Fibroblast of the aortic adventitia (primary cell): ENCODE measurements at regions not wholly inside any gene's neighbourhood (a gene's known extent, or its start where the extent isn't known, plus 50 kb on each side); places are given as distances from the start of the nearest gene placed in this dataset.
"Not testable (repeated sequence)": the region's sequence is repeated elsewhere in the genome, so short reads cannot be mapped to it uniquely, and the experiment has no call there.

ENCODE experiments used
- DNase-seq: peaks from one replicate; pipeline ENCODE4 v3.0.0-alpha.2; 2010; ENCODE audit warnings: low read depth
- H3K4me3 ChIP-seq: 2 replicates; pipeline ENCODE4 v1.5.1; 2011; ENCODE audit warnings: low read depth, mild to moderate bottlenecking, control low read depth, low read length, moderate library complexity
- CTCF ChIP-seq: IDR thresholded peaks from 2 replicates; pipeline ENCODE4 v1.5.1; 2011; ENCODE audit warnings: mild to moderate bottlenecking, low read length, control low read depth, inconsistent platforms; ENCODE audit not compliant: insufficient read depth

DNA sequence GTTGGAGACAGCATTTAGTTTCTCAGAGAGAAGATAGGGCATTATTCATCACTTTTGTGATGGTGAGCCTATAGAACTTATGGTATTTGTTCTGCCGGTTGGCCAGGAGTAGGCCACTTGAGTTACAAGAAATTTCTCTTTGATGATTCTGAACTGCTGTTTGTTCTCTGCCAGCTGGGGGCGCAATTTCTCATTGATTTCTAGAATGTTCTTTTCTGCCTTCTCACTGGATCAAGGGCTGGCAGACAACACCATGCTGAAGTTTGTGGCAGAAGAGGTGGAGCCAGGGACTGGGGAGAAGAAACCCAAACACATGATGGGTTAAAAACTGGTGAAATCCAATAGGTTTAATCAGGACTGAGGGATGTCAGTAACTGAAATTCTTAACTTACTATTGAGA, 360.6 kb downstream of the FAM72C start:
- TF ChIP-seq CTCF: no peak
- DNase-seq: peak; percentile 6
- H3K4me3 ChIP-seq: no peak overlapping the region

- no peak for TF ChIP-seq CTCF
Measured at GRCh38 chr1:143610196-143610595, 361.6 kb downstream of the FAM72C start.

GRCh38 chr1:143604887-143605286, 366.9 kb downstream of the FAM72C start:
- no peak for TF ChIP-seq CTCF
- H3K4me3 ChIP-seq: no peak overlapping the region
- no peak for DNase-seq

More at GRCh38 chr1:143610196-143610595, 361.6 kb downstream of the FAM72C start:
- no peak for DNase-seq
- H3K4me3 ChIP-seq: no peak overlapping the region

- no peak for TF ChIP-seq CTCF
- no peak for DNase-seq
- no peak overlapping the region for H3K4me3 ChIP-seq
Measured at GRCh38 chr1:143584508-143584907, 387.3 kb downstream of the FAM72C start.

DNA sequence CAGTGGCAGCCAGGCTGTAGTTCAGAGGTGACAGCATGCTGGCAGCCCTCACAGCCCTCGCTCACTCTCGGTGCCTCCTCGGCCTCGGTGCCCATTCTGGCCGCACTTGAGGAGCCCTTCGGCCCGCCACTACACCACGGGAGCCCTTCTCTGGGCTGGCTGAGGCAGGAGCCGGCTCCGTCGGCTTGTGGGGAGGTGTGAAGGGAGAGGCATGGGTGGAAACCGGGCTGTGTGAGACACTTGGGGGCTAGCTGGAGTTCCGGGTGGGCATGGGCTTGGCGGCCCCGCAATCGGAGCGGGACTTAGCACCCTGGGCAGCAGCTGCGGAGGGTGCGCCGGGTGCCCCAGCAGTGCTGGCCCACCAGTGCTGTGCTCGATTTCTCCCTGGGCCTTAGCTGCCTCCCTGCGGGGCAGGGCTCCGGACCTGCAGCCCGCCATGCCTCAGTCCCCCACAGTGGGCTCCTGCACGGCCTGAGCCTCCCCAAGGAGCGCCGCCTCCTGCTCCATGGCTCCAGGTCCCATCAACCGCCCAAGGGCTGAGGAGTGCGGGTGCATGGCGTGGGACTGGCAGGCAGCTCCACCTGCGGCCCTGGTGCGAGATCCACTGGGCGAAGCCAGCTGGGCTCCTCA, 396.8 kb downstream of the FAM72C start:
- no peak for TF ChIP-seq CTCF
- DNase-seq: no peak

GRCh38 chr1:143572661-143573060, 399.1 kb downstream of the FAM72C start:
- H3K4me3 ChIP-seq, DNase-seq: not testable (repeated sequence)

More for the DNA sequence above, 396.8 kb downstream of the FAM72C start:
- H3K4me3 ChIP-seq: no peak overlapping the region

- not testable (repeated sequence) for DNase-seq, H3K4me3 ChIP-seq
Measured at GRCh38 chr1:143563761-143564160, 408.0 kb downstream of the FAM72C start.

- no peak overlapping the region for H3K4me3 ChIP-seq
- no peak for TF ChIP-seq CTCF
- DNase-seq: no peak
Measured at GRCh38 chr1:143553627-143554026, 418.2 kb downstream of the FAM72C start.

DNA sequence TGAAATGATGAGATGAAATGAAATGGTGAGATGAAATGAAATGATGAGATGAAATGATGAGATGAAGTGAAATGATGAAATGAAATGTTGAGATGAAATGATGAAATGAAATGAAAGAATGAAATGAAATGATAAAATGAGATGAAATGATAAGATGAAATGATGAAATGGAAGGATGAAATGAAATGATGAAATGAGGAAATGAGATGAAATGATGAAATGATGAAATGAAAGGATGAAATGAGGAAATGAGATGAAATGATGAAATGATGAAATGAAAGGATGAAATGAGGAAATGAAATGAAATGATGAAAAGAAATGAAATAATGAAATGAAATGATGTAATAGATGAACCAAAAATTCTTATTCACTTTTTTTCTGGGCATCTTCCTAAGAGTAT, 467.1 kb downstream of the FAM72C start:
- not testable (repeated sequence) for DNase-seq, H3K4me3 ChIP-seq

- DNase-seq, H3K4me3 ChIP-seq: not testable (repeated sequence)
Measured at GRCh38 chr1:143504080-143504479, 467.7 kb downstream of the FAM72C start.

- DNase-seq, H3K4me3 ChIP-seq: not testable (repeated sequence)
Measured at GRCh38 chr1:143503048-143503447, 468.7 kb downstream of the FAM72C start.

DNA sequence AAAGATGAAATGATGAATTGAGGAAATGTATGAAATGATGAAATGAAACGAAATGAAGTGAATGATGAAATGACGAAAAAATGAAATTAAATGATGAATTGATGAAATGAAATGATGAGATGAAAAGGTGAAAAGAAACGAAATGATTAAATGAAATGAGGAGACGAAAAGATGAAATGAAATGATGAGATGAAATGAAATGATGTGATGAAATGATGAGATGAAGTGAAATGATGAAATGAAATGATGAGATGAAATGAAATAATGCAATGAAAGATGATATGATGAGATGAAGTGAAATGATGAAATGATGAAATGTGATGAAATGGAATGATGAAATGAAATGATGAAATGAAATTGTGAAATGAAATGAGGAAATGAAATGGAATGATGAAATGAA, 469.7 kb downstream of the FAM72C start:
- H3K4me3 ChIP-seq, DNase-seq: not testable (repeated sequence)
